ENCODE measurements at regions not wholly inside any gene's neighbourhood (a gene's known extent, or its start where the extent isn't known, plus 50 kb on each side); places are given as distances from the start of the nearest gene placed in this dataset.

GRCh38 chr10:65618126-65618525, 1307.7 kb upstream of the LRRTM3 start:
- Histone ChIP-seq H3K27me3 (replicated peaks in 1 of 4; ENCODE audit: control extremely low read depth in 1 of 4, control insufficient read depth in 3 of 4, insufficient read depth in 4 of 4, low read length in 3 of 4) (no peaks in the 10 kb centered on the region), H3K27ac (ENCODE audit: low read length in 2 of 2) (no peak overlapping the region), H3K4me1 (ENCODE audit: control insufficient read depth in 2 of 2, insufficient read depth in 2 of 2, low read length in 2 of 2) (no peaks in the 10 kb centered on the region), H2AFZ (ENCODE audit: insufficient read depth, low read depth, low read length, poor library complexity, severe bottlenecking) (no peak overlapping the region), H3K36me3 (replicated peaks in 1 of 2; ENCODE audit: control extremely low read depth in 1 of 2, control insufficient read depth in 1 of 2, extremely low read depth in 1 of 2, insufficient read depth in 2 of 2, low read length in 1 of 2) (no peaks in the 10 kb centered on the region), H4K20me1 (ENCODE audit: control insufficient read depth, insufficient read depth, low read length, poor library complexity, severe bottlenecking) (no peaks in the 10 kb centered on the region), H3K4me3 (ENCODE audit: control extremely low read depth in 1 of 5, extremely low read depth in 1 of 5, insufficient read depth in 1 of 5, low read depth in 2 of 5, low read length in 4 of 5) (no peak overlapping the region), H3K79me2 (ENCODE audit: control insufficient read depth, insufficient read depth, low read length) (no peaks in the 10 kb centered on the region), H3K9me3 (ENCODE audit: control extremely low read depth in 1 of 3, control insufficient read depth in 2 of 3, insufficient read depth in 1 of 3, low read length in 2 of 3) (no peaks in the 10 kb centered on the region), H3K4me2 (replicated peaks; ENCODE audit: low read depth, low read length, poor library complexity, severe bottlenecking) (no peak overlapping the region), H3K9ac (ENCODE audit: low read length) (no peak overlapping the region)
- DNase-seq = no peak
- Mint-ChIP-seq H3K27ac (no peak overlapping the region), H3K4me1 (no peaks in the 10 kb centered on the region), H3K9me3 (ENCODE audit: insufficient read depth) (no peaks in the 10 kb centered on the region), H3K27me3 (no peaks in the 10 kb centered on the region), H3K4me3 (no peak overlapping the region)
- intact Hi-C loops (cut with micrococcal nuclease) = no loop called here
- TF ChIP-seq CTCF (IDR thresholded peaks at IDR 0.05) (no peak), EZH2 (IDR thresholded peaks at IDR 0.05; ENCODE audit: borderline replicate concordance, insufficient read depth, low read depth, low read length, poor library complexity, severe bottlenecking) (no peak)
- no peak for ATAC-seq (ENCODE audit: low read depth)
- WGBS (ENCODE audit: insufficient coverage) = no CpG with 5 or more reads among the region's 1 CpG
- POLR2A ChIA-PET = no interaction called here
- CTCF ChIA-PET = no interaction called here

GRCh38 chr10:65620404-65621048, 1305.3 kb upstream of the LRRTM3 start:
- no peak overlapping the region for H3K27ac Mint-ChIP-seq
- ATAC-seq (ENCODE audit: low read depth) = no peak
- no peaks in the 10 kb centered on the region for H3K27me3 ChIP-seq (replicated peaks in 1 of 4; ENCODE audit: control extremely low read depth in 1 of 4, control insufficient read depth in 3 of 4, insufficient read depth in 4 of 4, low read length in 3 of 4)
- no peak overlapping the region for H2AFZ ChIP-seq (ENCODE audit: insufficient read depth, low read depth, low read length, poor library complexity, severe bottlenecking)
- H3K79me2 ChIP-seq (ENCODE audit: control insufficient read depth, insufficient read depth, low read length) = no peaks in the 10 kb centered on the region
- no peak overlapping the region for H3K4me3 Mint-ChIP-seq
- intact Hi-C loops (cut with micrococcal nuclease) = no loop called here
- H3K9me3 ChIP-seq (ENCODE audit: control extremely low read depth in 1 of 3, control insufficient read depth in 2 of 3, insufficient read depth in 1 of 3, low read length in 2 of 3) = no peaks in the 10 kb centered on the region
- no peak overlapping the region for H3K9ac ChIP-seq (ENCODE audit: low read length)
- H3K4me1 ChIP-seq (ENCODE audit: control insufficient read depth in 2 of 2, insufficient read depth in 2 of 2, low read length in 2 of 2) = no peaks in the 10 kb centered on the region
- no peaks in the 10 kb centered on the region for H3K4me1 Mint-ChIP-seq
- no peak overlapping the region for H3K27ac ChIP-seq (ENCODE audit: low read length in 2 of 2)
- no peak overlapping the region for H3K4me3 ChIP-seq (ENCODE audit: control extremely low read depth in 1 of 5, extremely low read depth in 1 of 5, insufficient read depth in 1 of 5, low read depth in 2 of 5, low read length in 4 of 5)
- ChIA-PET POLR2A (no interaction called here), CTCF (no interaction called here)
- H3K9me3 Mint-ChIP-seq (ENCODE audit: insufficient read depth) = no peaks in the 10 kb centered on the region
- no peak overlapping the region for H3K4me2 ChIP-seq (replicated peaks; ENCODE audit: low read depth, low read length, poor library complexity, severe bottlenecking)
- no peaks in the 10 kb centered on the region for H3K27me3 Mint-ChIP-seq
- DNase-seq = no peak
- TF ChIP-seq EZH2 (IDR thresholded peaks at IDR 0.05; ENCODE audit: borderline replicate concordance, insufficient read depth, low read depth, low read length, poor library complexity, severe bottlenecking) (no peak), CTCF (IDR thresholded peaks at IDR 0.05) (no peak)
- no CpG with 5 or more reads among the region's 5 CpGs for WGBS (ENCODE audit: insufficient coverage)
- H4K20me1 ChIP-seq (ENCODE audit: control insufficient read depth, insufficient read depth, low read length, poor library complexity, severe bottlenecking) = no peaks in the 10 kb centered on the region
- H3K36me3 ChIP-seq (replicated peaks in 1 of 2; ENCODE audit: control extremely low read depth in 1 of 2, control insufficient read depth in 1 of 2, extremely low read depth in 1 of 2, insufficient read depth in 2 of 2, low read length in 1 of 2) = no peaks in the 10 kb centered on the region

All from B cell (primary cell).